ENCODE measurements at regions not wholly inside any gene's neighbourhood (a gene's known extent, or its start where the extent isn't known, plus 50 kb on each side); places are given as distances from the start of the nearest gene placed in this dataset.
"Not testable (repeated sequence)": the region's sequence is repeated elsewhere in the genome, so short reads cannot be mapped to it uniquely, and the experiment has no call there.

DNA sequence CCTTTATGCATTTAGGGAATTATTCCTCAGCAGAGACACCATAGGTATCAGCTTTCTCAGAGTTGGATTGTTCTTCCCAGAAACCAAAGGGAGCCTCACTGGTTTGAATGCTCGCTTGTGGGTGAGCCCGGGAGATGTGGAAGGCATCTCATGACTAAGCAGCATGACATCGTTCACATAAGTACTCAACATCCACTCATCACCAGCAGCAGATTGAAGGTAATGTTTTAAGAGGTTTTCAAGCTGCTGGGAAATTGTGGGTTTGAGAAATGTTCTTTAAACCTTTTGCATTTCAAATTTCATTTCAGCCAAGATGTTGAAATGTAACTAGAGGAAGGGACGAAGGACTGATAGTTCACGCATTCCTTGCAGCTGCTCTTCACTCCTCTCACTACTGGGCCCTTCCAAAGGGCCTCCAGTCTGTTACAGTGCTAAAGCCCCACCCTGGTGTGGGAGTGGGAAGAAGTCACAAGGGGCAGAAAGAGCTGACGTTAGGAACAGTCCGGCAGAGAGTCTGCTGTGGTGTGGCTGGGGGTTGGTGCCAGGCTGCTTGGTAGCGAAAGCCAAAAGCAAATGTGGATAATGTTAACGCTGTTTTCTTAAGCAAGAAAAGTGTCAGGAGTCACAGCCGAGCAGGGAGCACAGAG lies 324.5 kb upstream of the EPHA4 start:
- DNase-seq (no peak), ATAC-seq (no peak)
- intact Hi-C loops (cut with DNase I, micrococcal nuclease) = no loop called here
- TF ChIP-seq CTCF (IDR thresholded peaks at IDR 0.05) = no peak
- Histone ChIP-seq H3K4me3 (no peak overlapping the region), H3K9me3 (no peaks in the 10 kb centered on the region), H3K36me3 (ENCODE audit: low read depth) (no peaks in the 10 kb centered on the region), H3K4me1 (ENCODE audit: low read depth) (no peaks in the 10 kb centered on the region)

- intact Hi-C loops (cut with DNase I, micrococcal nuclease) = no loop called here
- TF ChIP-seq CTCF (IDR thresholded peaks at IDR 0.05) = no peak
- DNase-seq (no peak), ATAC-seq (peak; percentile 16)
- Histone ChIP-seq H3K36me3 (ENCODE audit: low read depth) (no peaks in the 10 kb centered on the region), H3K4me3 (no peak overlapping the region), H3K4me1 (ENCODE audit: low read depth) (no peaks in the 10 kb centered on the region), H3K9me3 (no peaks in the 10 kb centered on the region)
Measured at GRCh38 chr2:221895366-221896121, 323.4 kb upstream of the EPHA4 start.

GRCh38 chr2:221893501-221893900 lies 321.4 kb upstream of the EPHA4 start:
- no peak overlapping the region for H3K4me3 ChIP-seq
- no peaks in the 10 kb centered on the region for H3K36me3 ChIP-seq (ENCODE audit: low read depth)
- ATAC-seq (no peak), DNase-seq (no peak)
- H3K9me3 ChIP-seq = no peaks in the 10 kb centered on the region
- no peaks in the 10 kb centered on the region for H3K4me1 ChIP-seq (ENCODE audit: low read depth)
- TF ChIP-seq CTCF (IDR thresholded peaks at IDR 0.05) = no peak
- intact Hi-C loops (cut with DNase I, micrococcal nuclease) = no loop called here

- ATAC-seq; H3K4me3 ChIP-seq; H3K9me3 ChIP-seq; intact Hi-C loops (cut with DNase I, micrococcal nuclease); DNase-seq; H3K36me3 ChIP-seq (ENCODE audit: low read depth); H3K4me1 ChIP-seq (ENCODE audit: low read depth): not testable (repeated sequence)
Measured at GRCh38 chr2:221892006-221892405, 319.9 kb upstream of the EPHA4 start.

GRCh38 chr2:221883976-221884375 lies 311.9 kb upstream of the EPHA4 start:
- Histone ChIP-seq H3K36me3 (ENCODE audit: low read depth) (no peaks in the 10 kb centered on the region), H3K4me3 (no peak overlapping the region), H3K9me3 (no peaks in the 10 kb centered on the region), H3K4me1 (ENCODE audit: low read depth) (no peaks in the 10 kb centered on the region)
- no peak for DNase-seq
- ATAC-seq = no peak
- intact Hi-C loops (cut with DNase I, micrococcal nuclease) = no loop called here
- no peak for TF ChIP-seq CTCF (IDR thresholded peaks at IDR 0.05)

DNA sequence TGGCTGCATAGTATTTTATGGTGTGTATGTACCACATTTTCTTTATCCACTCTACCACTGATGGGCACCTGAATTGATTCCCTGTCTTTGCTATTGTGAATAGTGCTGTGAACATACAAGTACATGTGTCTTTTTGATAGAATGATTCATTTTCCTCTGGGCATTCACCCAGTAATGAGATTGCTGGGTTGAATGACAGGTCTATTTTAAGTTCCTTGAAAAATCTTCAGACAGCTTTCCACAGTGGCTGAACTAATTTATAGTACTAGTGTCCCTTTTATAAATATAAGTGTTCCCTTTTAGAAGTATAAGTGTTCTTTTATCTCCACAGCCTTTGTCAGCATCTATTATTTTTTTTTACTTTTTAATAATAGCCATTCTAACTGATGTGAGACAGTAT lies 303.9 kb upstream of the EPHA4 start:
- no peak for ATAC-seq
- intact Hi-C loops (cut with DNase I, micrococcal nuclease) = no loop called here
- TF ChIP-seq CTCF (IDR thresholded peaks at IDR 0.05) = no peak
- no peaks in the 10 kb centered on the region for H3K9me3 ChIP-seq
- no peak for DNase-seq
- H3K4me3 ChIP-seq = no peak overlapping the region
- no peaks in the 10 kb centered on the region for H3K36me3 ChIP-seq (ENCODE audit: low read depth)
- no peaks in the 10 kb centered on the region for H3K4me1 ChIP-seq (ENCODE audit: low read depth)

Measured in mucosa of descending colon (tissue), 3 donors.